NCI-H345 treated with DMSO at 0.1 percent for 48 hours (cell line): ENCODE measurements at regions not wholly inside any gene's neighbourhood (a gene's known extent, or its start where the extent isn't known, plus 50 kb on each side); places are given as distances from the start of the nearest gene placed in this dataset.

Experiments
- DNase-seq: peaks from one replicate; lab custom pipeline; 2025; ENCODE audit not compliant: unreplicated experiment; lab: John Stamatoyannopoulos, UW

DNA sequence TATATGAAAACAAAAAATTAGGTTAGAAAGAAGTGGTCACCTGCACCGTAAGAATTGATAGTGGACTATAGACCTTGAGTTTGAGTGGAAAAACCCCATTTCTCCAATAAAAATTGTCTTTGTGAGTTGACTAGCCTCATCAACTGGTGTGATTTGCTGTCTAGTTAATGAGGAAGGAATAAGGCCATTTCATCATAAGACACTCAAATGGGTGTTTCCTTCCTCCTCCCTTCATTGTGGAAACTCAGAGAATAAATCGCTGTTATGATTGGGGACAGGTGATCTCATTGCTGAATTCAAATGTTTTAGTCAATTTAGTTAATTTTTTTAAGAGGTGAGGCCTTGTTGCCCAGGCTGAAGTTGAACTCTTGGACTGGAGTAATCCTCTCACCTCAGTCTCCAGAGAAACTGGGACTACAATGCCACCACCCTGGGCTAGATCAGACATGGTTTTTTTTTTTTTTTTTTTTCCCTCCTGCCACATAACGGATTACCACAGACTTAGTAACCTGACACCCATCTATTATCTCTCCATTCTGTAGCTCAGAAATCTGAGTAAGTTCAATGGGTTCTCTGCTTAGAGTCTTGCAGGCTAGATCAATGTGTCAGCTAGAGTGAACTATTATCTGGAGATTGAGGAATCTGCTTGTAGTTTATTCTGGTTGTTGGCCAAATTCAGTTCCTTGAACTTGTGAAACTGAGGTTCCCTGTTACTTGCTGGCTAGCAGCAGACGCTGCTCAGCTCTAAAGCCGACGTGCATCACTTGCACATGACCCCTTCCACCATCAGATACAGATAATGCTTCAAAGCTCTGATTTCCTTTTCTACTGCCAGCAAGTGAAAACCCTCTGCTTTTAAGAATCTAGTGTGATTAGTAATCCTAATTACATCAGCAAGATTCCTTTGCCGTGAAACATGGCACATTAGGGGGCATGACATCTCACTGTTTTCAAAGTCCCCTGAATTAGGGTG, 663.8 kb upstream of the CDH9 start:
- DNase-seq = no peak

DNA sequence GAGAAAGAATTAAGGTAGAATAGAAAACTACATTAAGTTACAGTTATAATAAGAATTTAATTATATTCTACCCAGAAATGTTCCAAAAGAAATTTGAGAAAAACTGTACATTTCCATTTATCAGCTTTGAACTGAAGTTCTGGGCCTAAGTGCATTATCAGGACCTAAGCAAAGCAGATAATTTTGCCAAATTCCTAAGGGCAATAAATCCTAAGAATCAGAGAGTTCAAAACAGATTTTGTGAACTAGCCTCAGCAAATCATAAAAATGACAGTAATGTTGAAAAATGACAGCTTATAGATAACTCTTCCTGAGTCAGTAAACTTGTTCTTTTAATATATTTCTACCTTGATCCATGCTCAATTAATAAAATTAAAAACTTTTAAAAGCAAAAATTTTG, 662.1 kb upstream of the CDH9 start:
- DNase-seq = no peak

DNA sequence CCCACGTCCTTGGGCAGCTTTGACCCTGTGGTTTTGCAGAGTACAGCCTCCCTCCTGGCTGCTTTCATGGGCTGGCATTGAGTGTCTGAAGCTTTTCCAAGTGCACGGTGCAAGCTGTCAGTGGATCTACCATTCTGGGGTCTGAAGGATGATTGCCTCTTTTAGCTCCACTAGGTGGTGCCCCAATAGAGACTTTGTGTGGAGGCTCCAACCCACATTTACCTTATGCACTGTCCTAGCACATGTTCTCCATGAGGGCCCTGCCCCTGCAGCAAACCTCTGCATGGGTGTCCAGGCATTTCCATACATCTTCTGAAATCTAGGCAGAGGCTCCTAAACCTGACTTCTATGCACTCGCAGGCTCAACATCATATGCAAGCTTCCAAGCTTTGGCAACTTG, 644.2 kb upstream of the CDH9 start:
- no peak for DNase-seq

DNA sequence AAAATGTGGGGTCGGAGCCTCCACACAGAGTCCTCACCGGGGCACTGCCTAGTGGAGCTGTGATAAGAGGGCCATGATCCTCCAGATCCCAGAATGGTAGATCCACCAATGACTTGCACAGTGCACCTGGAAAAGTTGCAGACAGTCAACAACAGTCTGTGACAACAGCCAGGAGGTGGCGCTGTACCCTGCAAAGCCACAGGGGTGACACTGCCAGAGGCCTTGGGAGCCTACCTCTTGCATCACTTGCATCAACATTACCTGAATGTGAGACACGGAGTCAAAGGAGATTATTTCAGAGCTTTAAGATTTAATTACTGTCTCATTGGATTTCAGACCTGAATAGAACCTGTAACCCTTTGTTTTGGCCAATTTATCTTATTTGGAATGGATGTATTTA, 614.1 kb upstream of the CDH9 start:
- no peak for DNase-seq

DNA sequence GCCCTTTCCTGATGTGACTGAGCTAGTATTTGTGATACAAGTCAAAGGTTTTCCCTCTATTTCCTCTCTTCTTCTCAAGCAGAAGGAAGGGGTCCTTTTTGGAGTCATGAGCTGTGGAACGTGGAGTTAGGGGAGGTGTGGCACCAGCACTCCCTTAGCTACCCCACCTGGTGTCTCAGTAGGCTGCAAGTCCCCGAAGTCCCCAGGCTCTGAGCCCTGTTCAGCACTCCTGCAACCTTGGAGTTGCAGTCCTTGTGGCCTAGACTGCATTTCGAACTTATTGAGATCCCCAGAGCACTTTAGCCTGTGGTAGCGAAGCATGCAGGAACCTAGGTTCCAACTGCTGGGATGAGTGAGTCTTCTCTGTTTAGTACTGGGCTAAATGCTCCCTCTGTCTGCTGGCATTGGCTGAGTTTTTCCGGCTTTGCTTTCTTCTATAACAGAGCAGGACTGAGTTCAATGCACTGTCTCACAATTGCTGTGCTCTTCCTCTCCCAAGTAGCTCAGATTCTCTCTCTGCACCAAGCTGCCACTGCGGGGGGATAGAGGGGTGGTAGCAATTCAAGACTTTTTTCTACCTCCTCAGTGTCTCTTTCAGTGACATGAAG, 600.7 kb upstream of the CDH9 start:
- no peak for DNase-seq

DNA sequence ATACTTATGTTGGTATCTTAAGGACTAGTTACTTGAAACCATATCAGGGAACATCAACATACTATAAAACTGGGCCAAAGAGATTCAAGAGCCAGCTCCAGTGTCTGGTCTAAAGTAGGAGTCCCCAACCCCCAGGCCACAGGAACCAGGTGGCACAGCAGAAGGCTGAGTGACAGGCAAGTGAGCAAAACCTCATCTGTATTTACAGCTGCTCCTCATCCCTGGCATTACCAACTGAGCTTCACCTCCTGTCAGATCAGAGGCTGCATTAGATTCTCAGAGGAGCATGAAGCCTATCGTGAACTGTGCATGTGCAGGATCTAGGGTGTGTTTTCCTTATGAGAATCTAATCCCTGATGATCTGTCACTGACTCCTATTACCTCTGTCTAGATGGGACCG, 581.6 kb upstream of the CDH9 start:
- no peak for DNase-seq

DNA sequence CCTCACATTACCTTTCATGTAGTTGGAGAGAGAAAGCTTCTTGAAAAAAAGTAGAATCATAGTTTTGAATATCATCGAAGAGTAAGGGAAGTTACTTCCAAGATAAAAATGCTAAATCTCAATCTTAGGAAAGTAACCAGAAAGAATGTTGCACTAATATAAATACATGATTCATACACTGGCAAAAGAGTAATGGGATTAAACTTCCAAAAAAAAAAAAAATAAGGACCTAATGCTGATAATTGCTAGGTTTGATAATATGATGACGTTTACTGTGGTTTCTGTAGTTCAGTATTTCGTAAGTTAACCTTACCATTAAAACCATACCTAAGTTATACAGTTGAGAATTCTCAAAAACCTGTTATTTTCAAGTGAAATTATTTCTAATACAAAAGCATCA, 573.8 kb upstream of the CDH9 start:
- no peak for DNase-seq

DNA sequence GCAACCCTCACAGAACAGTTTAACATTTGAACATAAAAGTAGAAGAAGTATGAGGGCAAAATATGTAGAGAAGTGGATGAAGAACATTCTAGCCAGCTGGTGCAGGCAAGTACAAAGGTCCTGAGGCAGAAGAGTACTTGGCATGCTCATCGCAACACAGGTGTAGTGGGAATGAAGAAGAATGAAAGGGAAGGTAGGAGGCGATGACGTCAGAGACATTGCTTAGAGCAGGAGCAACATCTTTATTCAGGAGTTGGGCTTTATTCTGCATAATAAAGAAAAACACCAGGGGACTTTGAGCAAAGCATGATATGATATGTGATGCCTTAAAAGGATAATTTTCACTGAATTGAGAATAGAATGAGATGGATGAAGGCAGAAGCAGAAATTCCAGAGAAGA, 570.6 kb upstream of the CDH9 start:
- DNase-seq = no peak

DNA sequence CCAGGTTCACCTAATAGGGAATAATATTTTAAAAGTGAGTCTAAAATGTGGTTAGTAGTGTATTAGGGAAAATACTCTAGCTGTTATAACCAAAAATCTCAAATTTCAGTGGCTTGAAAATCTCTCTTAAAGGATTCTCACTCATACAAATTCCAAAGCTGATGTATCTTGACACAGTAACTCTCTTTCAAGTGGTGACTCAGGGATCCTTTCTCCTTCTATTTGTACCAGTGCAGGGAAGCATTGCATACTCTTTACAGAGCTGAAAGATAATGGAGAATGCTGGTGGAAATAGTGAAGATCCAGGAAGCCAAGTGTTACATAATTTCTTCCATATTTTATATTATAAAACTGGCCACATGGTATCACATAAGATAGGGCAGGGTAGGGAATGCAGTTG, 560.2 kb upstream of the CDH9 start:
- DNase-seq = no peak

DNA sequence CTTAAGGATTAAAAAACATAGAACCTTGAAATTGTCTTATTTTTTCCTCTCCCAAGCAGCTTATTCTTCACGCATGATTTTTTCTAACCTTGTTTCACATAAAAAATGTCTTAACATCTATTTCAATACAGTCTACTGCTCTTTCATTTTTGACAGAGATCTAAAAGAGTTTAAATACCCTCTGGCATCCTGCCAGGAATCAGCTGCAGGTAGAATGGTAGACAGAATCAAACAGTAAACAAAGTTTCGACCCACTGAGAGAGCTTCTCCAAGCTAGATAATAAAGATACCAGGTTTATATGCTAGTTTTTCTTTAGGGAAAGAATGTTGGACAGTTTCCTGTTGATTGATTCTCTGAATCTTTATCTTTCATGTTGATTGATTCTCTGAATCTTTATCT, 555.8 kb upstream of the CDH9 start:
- peak; percentile 77 for DNase-seq

DNA sequence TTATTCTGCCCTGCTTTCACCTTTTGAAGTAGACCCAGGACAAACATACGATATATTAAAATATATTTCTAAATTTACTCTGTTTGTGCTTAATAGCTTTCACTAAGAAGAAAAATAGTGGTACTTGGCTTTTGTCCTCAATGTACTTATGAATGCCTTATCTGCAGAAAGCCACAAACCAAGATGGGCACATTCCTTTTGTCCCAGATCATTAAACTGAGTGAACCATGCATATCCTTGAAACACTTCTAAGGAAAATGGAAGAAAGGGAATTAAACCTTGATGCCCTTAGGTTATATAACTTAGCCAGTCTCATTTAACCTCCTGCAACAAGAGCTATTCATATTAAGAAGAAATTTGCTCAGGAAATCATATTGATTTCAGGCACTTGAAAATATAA, 553.8 kb upstream of the CDH9 start:
- no peak for DNase-seq

DNA sequence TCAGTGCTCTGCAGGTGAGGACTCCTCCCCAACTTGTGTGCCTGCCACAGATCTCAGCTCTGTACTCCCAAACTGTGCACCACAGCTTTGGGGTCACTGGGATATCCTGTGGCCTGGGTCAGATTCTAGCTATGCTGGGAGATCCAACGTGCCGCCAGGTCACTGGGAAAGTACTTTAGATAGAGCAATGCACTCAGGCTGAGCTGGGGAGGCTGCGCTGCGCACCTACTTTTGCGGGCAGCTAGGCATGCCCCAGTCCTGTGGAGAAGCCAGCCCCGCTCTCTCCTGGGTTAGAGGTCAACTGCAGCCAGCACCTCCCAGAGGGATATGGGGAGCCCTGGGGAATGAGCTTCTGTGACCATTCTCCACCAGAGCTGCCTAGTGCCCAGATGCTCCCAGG, 552.1 kb upstream of the CDH9 start:
- no peak for DNase-seq

DNA sequence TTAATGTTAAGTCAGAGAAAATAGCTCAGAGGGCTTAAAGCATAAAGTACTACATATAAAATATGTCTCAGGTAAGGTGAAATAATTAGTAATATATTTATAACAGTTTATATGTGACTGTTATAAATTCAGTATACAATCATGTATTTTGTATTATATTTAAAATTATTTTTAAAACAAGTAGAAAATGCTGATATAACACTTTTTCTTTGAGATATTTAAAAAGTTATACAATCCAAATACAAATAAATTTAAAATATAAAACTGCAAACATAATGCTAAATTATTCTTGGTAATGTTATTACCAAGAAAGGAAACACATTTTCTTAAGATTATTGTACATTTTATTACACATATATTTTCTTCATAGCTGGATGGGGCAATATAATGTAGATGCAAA, 539.9 kb upstream of the CDH9 start:
- no peak for DNase-seq

DNA sequence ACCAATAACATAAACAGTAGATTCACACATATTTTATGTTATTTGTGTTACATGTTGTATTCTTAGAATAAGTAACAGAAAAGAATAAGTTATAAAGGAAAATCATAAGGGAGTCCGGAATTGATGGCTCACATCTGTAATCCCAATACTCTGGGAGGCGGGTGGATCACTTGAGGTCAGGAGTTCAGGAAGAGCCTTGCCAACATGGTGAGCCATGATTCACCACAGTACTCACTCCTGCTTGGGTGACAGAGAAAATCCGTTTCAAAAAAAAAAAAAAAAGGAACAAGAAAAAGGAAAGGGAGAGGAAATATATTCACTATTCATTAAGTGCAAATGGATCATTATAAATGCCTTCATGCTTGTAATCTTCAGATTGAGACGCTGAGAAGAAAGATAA, 533.3 kb upstream of the CDH9 start:
- DNase-seq = no peak

DNA sequence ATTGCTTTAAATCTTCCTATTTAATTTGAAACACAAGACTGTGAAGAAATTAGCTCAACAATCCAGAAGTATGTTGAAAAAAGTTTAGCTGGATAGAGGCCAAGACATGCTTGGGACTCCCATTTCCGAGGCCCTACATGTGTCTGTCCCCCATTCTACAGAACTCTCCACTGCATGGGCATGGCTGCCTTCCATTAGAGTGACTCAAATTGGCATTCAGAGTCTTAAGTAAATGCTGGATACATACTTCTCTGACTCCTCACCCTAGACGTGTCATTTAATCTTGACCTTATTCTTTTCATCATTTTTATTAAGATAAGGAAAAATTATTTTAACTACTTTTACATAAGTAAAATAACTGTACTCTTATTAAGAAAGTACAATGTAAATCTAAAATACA, 530.4 kb upstream of the CDH9 start:
- DNase-seq = no peak

DNA sequence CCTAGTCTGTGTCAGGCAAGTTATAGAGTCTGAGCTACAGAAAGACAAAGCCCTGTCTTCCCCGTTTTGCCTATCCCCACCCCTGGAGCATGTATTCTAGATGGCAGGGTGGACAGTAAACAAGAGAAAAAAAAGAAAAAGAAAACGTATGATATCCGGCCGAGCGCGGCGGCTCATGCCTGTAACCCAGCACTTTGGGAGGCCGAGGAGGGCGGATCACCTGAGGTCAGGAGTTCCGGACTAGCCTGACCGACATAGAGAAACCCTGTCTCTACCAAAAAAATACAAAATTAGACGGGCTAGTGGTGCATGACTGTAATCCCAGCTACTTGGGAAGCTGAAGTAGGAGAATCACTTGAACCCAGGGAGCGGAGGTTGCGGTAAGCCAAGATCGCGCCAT, 523.0 kb upstream of the CDH9 start:
- DNase-seq = no peak

DNA sequence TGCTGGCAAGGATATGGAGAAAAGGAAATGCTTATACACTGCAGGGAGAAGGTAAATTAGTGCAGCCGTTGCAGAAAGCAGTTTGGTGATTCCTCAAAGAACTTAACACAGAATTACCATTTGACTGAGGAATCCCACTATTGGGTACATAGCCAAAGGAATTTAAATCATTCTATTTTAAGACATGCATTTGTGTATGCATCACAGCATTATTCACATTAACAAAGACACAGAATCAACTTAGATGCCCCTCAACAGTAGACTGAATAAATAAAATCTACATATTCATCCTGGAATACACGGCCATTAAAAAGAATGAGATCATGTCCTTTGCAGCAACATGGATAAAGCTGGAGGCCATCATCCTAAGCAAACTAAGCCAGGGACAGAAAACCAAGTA, 510.1 kb upstream of the CDH9 start:
- no peak for DNase-seq

DNA sequence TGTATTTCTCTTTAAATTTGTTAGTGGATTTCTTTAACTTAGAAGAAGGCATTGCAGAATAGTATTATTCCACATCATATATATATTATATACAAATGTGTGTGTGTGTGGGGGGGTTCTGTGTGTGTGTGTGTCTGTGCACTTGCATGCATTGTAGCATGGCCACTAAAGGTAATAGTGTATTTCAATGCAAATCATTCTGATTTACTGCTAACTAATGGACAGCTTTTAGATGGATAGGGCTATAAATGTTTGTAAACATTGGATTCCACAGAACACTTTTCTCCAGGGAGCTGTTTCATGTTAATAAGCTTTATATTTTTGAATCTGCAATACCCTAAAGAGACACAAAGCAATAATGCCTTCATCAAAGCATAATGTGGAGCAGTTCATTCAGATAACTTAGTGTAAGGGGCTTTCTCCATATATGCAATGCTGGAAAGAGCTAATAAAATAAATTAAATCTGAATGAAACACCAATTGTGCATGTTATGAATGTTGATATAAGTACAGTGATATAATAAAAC, 496.7 kb upstream of the CDH9 start:
- DNase-seq = no peak

DNA sequence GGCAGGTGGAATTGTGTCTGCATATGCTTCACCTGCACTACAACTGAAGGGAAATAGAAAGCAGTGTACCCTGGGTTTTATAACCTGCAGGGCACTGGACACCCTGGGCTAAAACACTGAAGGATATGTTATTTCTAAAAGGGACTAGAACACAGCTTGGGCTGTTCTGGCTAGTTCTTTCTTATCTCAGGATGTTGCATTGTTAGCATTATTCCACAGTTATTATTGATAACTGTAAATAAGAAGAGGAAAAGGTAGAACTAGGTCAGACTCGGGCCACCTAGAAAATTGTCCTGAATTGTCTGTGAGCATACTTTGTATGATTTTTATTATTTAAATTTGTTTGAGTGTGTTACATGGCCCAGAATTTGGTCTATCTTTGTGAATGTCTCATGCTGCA, 493.9 kb upstream of the CDH9 start:
- DNase-seq = no peak

DNA sequence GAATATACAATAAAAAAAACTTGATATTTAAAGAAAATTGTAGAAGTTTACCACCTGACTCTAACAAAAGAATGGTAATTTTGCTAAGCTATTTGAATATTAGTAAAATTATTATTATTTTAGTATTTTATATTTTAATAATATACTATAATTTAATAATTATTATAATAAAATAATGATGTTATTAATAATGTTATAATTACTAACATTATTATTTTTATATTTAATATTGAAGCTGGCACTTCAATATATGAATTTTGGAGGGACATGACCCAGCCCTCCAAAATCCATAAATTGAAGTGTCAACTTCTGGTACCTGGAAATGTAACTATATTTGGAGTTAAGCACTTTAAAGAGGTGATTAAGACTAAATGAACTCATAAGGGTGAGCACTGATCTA, 486.1 kb upstream of the CDH9 start:
- no peak for DNase-seq

DNA sequence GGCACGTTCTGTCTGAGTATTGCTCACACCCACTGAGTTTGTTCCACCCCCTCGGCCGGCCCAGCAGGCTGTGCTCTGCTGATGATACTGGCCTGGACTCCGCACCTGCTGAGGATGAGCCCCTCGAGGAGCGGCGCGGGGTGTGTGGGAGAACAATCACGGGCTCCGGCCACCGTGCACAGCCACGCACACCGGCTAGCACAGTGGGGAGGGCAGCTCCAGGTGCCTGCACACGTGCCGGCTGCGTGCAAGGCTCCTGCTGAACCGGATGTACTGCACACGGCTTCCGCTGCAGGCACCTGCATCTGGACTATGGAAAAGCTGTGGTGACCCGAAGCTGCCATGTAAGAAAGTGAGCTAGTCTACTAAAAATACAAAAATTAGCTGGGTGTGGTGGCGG, 485.2 kb upstream of the CDH9 start:
- DNase-seq = no peak

DNA sequence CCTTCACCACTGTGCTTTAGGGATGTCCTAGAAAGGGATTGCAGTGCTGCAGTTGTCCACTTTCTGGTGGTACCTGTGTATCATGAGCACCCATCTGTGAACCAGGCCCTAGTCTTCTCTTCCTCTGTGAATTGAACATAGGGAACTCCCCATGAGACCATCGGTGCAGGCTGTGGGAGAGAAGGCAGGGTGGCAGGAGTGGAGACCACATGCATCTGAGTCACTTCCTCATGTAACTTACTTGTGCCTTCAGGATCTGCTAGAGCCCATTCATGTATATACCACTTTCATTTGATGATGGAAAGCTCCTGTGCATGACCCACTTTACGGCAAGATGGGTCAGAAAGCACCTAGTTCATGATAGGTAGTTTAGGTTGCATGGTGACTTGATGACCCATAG, 478.1 kb upstream of the CDH9 start:
- DNase-seq = no peak

DNA sequence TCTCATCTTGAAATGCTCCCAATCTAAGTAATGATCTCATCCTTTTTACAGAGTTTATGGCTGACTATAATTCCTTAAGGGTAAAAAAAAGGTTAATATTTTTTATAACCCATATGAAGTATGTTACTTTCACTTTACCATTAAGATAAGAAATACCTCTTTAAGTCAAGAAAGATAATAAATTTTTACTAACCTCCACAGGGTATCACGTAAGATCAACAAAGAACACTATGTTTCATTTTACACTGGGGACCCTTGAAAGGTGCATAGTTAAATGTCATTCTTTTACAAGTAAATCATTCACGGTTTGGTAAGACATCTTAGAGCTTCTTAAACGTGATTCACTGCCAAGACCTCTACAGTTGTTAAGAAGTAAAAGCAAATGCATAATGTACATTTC, 472.7 kb upstream of the CDH9 start:
- no peak for DNase-seq
